Psoas muscle (tissue), 7 donors: ENCODE measurements at regions not wholly inside any gene's neighbourhood (a gene's known extent, or its start where the extent isn't known, plus 50 kb on each side); places are given as distances from the start of the nearest gene placed in this dataset.
"Not testable (repeated sequence)": the region's sequence is repeated elsewhere in the genome, so short reads cannot be mapped to it uniquely, and the experiment has no call there.

Experiments
- ATAC-seq, 4 donors: fragments of 200-7000 bp; cut with Tn5 transposase; one replicate each; pipeline ENCODE4 v1.9.1; 2020; ENCODE audit warnings: moderate library complexity in 3 of 4, mild to moderate bottlenecking in 2 of 4
- DNase-seq, 2 donors: peaks; one replicate each; pipeline ENCODE4 v3.0.0-alpha.2; 2020
- H3K27ac ChIP-seq: fragments of 200-600 bp; one replicate; pipeline ENCODE4 v1.8.0; 2022
- H3K27me3 ChIP-seq, 3 donors: fragments of 200-600 bp in 1 of 3; one replicate each; pipeline versions ENCODE4 v1.6.1 to v1.8.0; 2013 to 2022; ENCODE audit warnings: low read length in 2 of 3, mild to moderate bottlenecking in 2 of 3, moderate library complexity in 1 of 3; ENCODE audit not compliant: insufficient read depth in 3 of 3
- H3K36me3 ChIP-seq, 2 donors: fragments of 200-600 bp in 1 of 2; one replicate each; pipeline versions ENCODE4 v1.6.1 to v1.8.0; 2013 to 2022; ENCODE audit warnings: low read depth in 1 of 2, mild to moderate bottlenecking in 1 of 2, moderate library complexity in 1 of 2; ENCODE audit not compliant: insufficient read depth in 1 of 2
- H3K4me1 ChIP-seq: fragments of 200-600 bp; one replicate; pipeline ENCODE4 v1.8.0; 2022
- H3K4me3 ChIP-seq: fragments of 200-600 bp; one replicate; pipeline ENCODE4 v1.8.0; 2022; ENCODE audit warnings: mild to moderate bottlenecking
- H3K9me3 ChIP-seq: fragments of 200-600 bp; one replicate; pipeline ENCODE4 v1.8.0; 2022
- CTCF ChIP-seq: fragments of 200-600 bp; IDR thresholded peaks from one replicate; pipeline ENCODE4 v1.8.0; 2022; ENCODE audit warnings: antibody characterized with exemption
- WGBS, 3 donors: extraction: QIAGEN DNeasy Blood & Tissue Kit; methylation state at CpG; one replicate each; pipeline versions ENCODE4 v1.1.6 to v1.1.7; 2013; 5-methylcytosine and 5-hydroxymethylcytosine counted together
- intact Hi-C, 2 donors: fragments of 100-400 bp; cut with DNase I; formaldehyde crosslinking; loops; one replicate each; pipeline versions ENCODE4 v1.11.0 to v1.14.2; 2022
- donor health status: healthy with polysubstance abuse.
- donor health status: DM: no; HTN: no; CAD: no; lungs with moderate emphysema.
- donor health status: Bipolar disorder and iron deficiency.
- donor health status: healthy.
- donor health status: DM: yes; HTN: yes; CAD: no.
- donor health status: DM: no; HTN: no; CAD: no.
- donor health status: DM: yes; HTN: yes; CAD: no.

GRCh38 chr16:7866144-7866543, 533.5 kb downstream of the RBFOX1 start:
- WGBS, 3 donors: 27 to 33% (median 32%) methylated on average over 4 of the region's 4 CpGs
- ATAC-seq: no peak

GRCh38 chr16:7865393-7865792, 532.7 kb downstream of the RBFOX1 start:
- H3K27ac ChIP-seq, H3K27me3 ChIP-seq, H3K4me1 ChIP-seq, ATAC-seq, H3K4me3 ChIP-seq, DNase-seq, H3K36me3 ChIP-seq, H3K9me3 ChIP-seq, intact Hi-C loops: not testable (repeated sequence)
- WGBS, 3 donors: 55 to 71% (median 62%) methylated on average over 3 of the region's 3 CpGs

More at GRCh38 chr16:7866144-7866543, 533.5 kb downstream of the RBFOX1 start:
- intact Hi-C loops: no loop called here
- H3K27me3 ChIP-seq: no peaks in the 10 kb centered on the region
- no peaks in the 10 kb centered on the region for H3K9me3 ChIP-seq
- no peak for TF ChIP-seq CTCF
- no peak for DNase-seq
- H3K36me3 ChIP-seq: no peaks in the 10 kb centered on the region
- H3K4me3 ChIP-seq: no peak overlapping the region
- no peak overlapping the region for H3K27ac ChIP-seq
- no peaks in the 10 kb centered on the region for H3K4me1 ChIP-seq

- Histone ChIP-seq H3K9me3 (no peaks in the 10 kb centered on the region), H3K4me1 (no peaks in the 10 kb centered on the region), H3K4me3 (no peak overlapping the region), H3K36me3 (no peaks in the 10 kb centered on the region), H3K27me3 (no peaks in the 10 kb centered on the region), H3K27ac (no peak overlapping the region)
- intact Hi-C loops: no loop called here
- no peak for ATAC-seq
- 72 to 74% (median 73%) methylated on average over 3 of the region's 3 CpGs for WGBS, 3 donors
- DNase-seq: no peak
- no peak for TF ChIP-seq CTCF
Observed at GRCh38 chr16:7861891-7862582, 529.4 kb downstream of the RBFOX1 start.

DNA sequence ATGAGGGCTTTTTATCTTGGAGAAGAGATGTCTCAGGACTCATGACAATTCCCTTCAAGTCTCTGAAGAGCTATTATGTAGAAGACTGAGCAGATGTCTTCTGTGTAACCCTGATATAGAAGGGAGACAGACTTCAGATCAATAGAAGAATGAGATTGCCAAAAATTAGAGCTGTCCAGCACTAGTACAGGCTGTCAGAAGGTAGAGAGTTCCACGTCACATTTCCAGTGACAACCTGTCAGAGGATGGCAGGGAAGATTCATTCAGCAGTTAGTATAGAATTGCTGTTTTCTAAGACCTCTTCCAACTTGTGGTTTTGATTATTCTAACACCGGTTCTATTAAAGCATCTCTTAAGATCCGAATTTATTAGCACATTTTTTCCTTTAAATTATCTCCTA, 520.6 kb downstream of the RBFOX1 start:
- DNase-seq (no peak), ATAC-seq (no peak)
- H3K27me3 ChIP-seq: no peaks in the 10 kb centered on the region
- H3K4me1 ChIP-seq: no peaks in the 10 kb centered on the region
- H3K27ac ChIP-seq: no peak overlapping the region
- H3K36me3 ChIP-seq: no peaks in the 10 kb centered on the region
- no peaks in the 10 kb centered on the region for H3K9me3 ChIP-seq
- no peak overlapping the region for H3K4me3 ChIP-seq
- no peak for TF ChIP-seq CTCF
- 46 to 66% (median 59%) methylated on average over 3 of the region's 3 CpGs for WGBS, 3 donors
- intact Hi-C loops: no loop called here

DNA sequence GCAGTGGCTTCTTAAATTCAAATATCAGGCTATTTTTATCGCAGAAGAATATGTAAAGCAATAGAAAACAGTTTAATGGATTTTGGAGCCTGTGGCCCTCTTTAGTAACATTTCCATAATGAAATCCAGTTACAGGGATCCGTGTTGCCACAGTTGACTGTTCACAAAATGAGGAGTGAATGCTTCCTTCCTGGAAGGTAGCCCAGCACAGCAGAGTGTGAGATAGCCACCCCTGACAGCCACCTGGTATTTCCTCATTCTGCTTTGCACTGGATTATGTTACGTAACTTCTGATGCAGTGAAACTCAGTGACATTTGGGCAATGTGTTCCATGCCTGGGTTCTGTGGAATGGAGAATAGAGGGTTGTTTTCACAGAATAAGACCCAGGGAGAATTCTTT, 517.2 kb downstream of the RBFOX1 start:
- intact Hi-C loops: no loop called here
- Histone ChIP-seq H3K4me1 (no peaks in the 10 kb centered on the region), H3K9me3 (no peaks in the 10 kb centered on the region), H3K27me3 (peaks cover 0 to 3% (median 0%) of the 10 kb centered on the region in 3 donors), H3K27ac (no peak overlapping the region), H3K4me3 (no peak overlapping the region), H3K36me3 (no peaks in the 10 kb centered on the region)
- no peak for TF ChIP-seq CTCF
- WGBS, 3 donors: 39 to 41% (median 39%) methylated on average over 3 of the region's 3 CpGs
- no peak for ATAC-seq
- no peak for DNase-seq
